ENCODE measurements at regions not wholly inside any gene's neighbourhood (a gene's known extent, or its start where the extent isn't known, plus 50 kb on each side); places are given as distances from the start of the nearest gene placed in this dataset.

- no peak overlapping the region for H3K9ac ChIP-seq (ENCODE audit: insufficient read depth, low read depth, low read length)
- no peak overlapping the region for H3K4me3 ChIP-seq (replicated peaks in 1 of 3; ENCODE audit: insufficient read depth in 1 of 3, low read depth in 2 of 3, low read length in 3 of 3)
- no peak overlapping the region for H2AFZ ChIP-seq (ENCODE audit: low read length)
- no peaks in the 10 kb centered on the region for H3K79me2 ChIP-seq (ENCODE audit: insufficient read depth, low read length)
- no peak for FAIRE-seq
- no peaks in the 10 kb centered on the region for H3K27me3 ChIP-seq (ENCODE audit: control insufficient read depth in 1 of 2, insufficient read depth in 2 of 2, low read length in 2 of 2)
- no peaks in the 10 kb centered on the region for H3K4me1 ChIP-seq (ENCODE audit: insufficient read depth, low read length)
- no peak overlapping the region for H3K27ac ChIP-seq (ENCODE audit: extremely low read length, insufficient read depth, low read length)
- POLR2A ChIA-PET, result no interaction called here
- DNase-seq (ENCODE audit: low spot score), result no peak
- intact Hi-C loops (cut with micrococcal nuclease; ENCODE audit: unreplicated experiment) (no loop called here), in situ Hi-C loops (cut with HindIII; ENCODE audit: extremely low pct_ligation_motif_present, low pct_unique_long_range_greater_than_20kb) (no loop called here)
- BruUV-seq (replicated peaks), result no TSS peak
- 58% methylated on average over 4 of the region's 4 CpGs for WGBS (ENCODE audit: low lambda C conversion rate)
- CTCF ChIA-PET (ENCODE audit: low intra/inter-chr PET ratio, low total read pairs), result no interaction called here
- ATAC-seq, result no peak
- no peaks in the 10 kb centered on the region for H4K20me1 ChIP-seq (ENCODE audit: insufficient read depth, low read length)
- H3K9me3 ChIP-seq (ENCODE audit: low read length), result peaks cover 17% of the 10 kb centered on the region
- H3K4me2 ChIP-seq (ENCODE audit: low read depth, low read length), result no peak overlapping the region
- no peaks in the 10 kb centered on the region for H3K36me3 ChIP-seq (replicated peaks in 1 of 2; ENCODE audit: control insufficient read depth in 1 of 2, insufficient read depth in 2 of 2, low read length in 2 of 2)
- no peak for TF ChIP-seq MED1 (CRISPR knock-in tag; IDR thresholded peaks at IDR 0.05)
- no peak for TF ChIP-seq ATF5 (CRISPR knock-in tag; IDR thresholded peaks at IDR 0.05; ENCODE audit: low read depth)
- TF ChIP-seq CREB3 (CRISPR knock-in tag; IDR thresholded peaks at IDR 0.05), result no peak
- no peak for TF ChIP-seq ZNF597 (CRISPR knock-in tag; IDR thresholded peaks at IDR 0.05)
- no peak for TF ChIP-seq ZNF569 (CRISPR knock-in tag; IDR thresholded peaks at IDR 0.05; ENCODE audit: borderline replicate concordance)
- no peak for TF ChIP-seq ISL2 (CRISPR knock-in tag; IDR thresholded peaks at IDR 0.05)
- TF ChIP-seq ZNF615 (CRISPR knock-in tag; IDR thresholded peaks at IDR 0.05; ENCODE audit: borderline replicate concordance), result no peak
- no peak for TF ChIP-seq UBTF (CRISPR knock-in tag; IDR thresholded peaks at IDR 0.05)
- no peak for TF ChIP-seq AKAP8 (CRISPR knock-in tag; IDR thresholded peaks at IDR 0.05)
- no peak for TF ChIP-seq SIN3A (IDR thresholded peaks at IDR 0.05; ENCODE audit: borderline replicate concordance, low read depth, low read length)
- TF ChIP-seq CERS6 (CRISPR knock-in tag; IDR thresholded peaks at IDR 0.05), result no peak
- no peak for TF ChIP-seq HOXA7 (CRISPR knock-in tag; IDR thresholded peaks at IDR 0.05)
- no peak for TF ChIP-seq CHD2 (IDR thresholded peaks at IDR 0.05; ENCODE audit: low read depth, low read length)
- TF ChIP-seq IRF1 (CRISPR knock-in tag; IDR thresholded peaks at IDR 0.05; ENCODE audit: low read depth), result no peak
- no peak for TF ChIP-seq BRCA1 (CRISPR knock-in tag; IDR thresholded peaks at IDR 0.05)
- no peak for TF ChIP-seq ZNF430 (CRISPR knock-in tag; IDR thresholded peaks at IDR 0.05)
- TF ChIP-seq GABPA (IDR thresholded peaks at IDR 0.05; ENCODE audit: low read depth, low read length), result no peak
- TF ChIP-seq GABPA (CRISPR knock-in tag; IDR thresholded peaks at IDR 0.05; ENCODE audit: low read depth), result no peak
- no peak for TF ChIP-seq ZNF788 (CRISPR knock-in tag; IDR thresholded peaks at IDR 0.05; ENCODE audit: borderline replicate concordance)
Measured at GRCh38 chr5:124156415-124156996, 589.9 kb downstream of the ZNF608 start.
